ENCODE measurements at regions not wholly inside any gene's neighbourhood (a gene's known extent, or its start where the extent isn't known, plus 50 kb on each side); places are given as distances from the start of the nearest gene placed in this dataset.

DNA sequence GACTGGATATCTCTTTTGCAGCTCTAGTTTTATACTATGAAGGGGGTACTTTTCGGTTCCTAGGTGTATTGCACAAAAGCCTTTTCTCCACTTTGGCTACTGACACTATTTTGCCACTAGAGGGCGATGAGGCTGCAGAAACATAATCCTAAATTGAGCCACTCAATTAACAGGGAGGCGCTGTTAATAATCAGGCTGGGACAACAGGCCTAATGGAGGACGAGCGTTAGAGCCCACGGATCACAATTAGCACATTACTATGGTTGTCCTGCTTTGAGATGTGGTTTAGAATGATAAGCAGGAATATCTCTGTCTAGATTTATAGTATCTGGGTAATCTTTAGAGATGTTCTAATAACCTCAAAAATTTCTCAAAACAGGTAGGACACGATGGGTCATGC, 62.2 kb upstream of the PMAIP1 start:
- TF ChIP-seq POLR2A (IDR thresholded peaks at IDR 0.05; ENCODE audit: extremely low read depth, insufficient read length) (no peak), MYC (IDR thresholded peaks at IDR 0.05; ENCODE audit: low read depth, low read length) (no peak)
- TF ChIP-seq, protein P1, sequence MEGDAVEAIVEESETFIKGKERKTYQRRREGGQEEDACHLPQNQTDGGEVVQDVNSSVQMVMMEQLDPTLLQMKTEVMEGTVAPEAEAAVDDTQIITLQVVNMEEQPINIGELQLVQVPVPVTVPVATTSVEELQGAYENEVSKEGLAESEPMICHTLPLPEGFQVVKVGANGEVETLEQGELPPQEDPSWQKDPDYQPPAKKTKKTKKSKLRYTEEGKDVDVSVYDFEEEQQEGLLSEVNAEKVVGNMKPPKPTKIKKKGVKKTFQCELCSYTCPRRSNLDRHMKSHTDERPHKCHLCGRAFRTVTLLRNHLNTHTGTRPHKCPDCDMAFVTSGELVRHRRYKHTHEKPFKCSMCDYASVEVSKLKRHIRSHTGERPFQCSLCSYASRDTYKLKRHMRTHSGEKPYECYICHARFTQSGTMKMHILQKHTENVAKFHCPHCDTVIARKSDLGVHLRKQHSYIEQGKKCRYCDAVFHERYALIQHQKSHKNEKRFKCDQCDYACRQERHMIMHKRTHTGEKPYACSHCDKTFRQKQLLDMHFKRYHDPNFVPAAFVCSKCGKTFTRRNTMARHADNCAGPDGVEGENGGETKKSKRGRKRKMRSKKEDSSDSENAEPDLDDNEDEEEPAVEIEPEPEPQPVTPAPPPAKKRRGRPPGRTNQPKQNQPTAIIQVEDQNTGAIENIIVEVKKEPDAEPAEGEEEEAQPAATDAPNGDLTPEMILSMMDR (IDR thresholded peaks at IDR 0.05; ENCODE audit: low read depth, low read length), result peak; percentile 88
- TF ChIP-seq, protein P2, sequence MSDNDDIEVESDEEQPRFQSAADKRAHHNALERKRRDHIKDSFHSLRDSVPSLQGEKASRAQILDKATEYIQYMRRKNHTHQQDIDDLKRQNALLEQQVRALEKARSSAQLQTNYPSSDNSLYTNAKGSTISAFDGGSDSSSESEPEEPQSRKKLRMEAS (IDR thresholded peaks at IDR 0.05; ENCODE audit: low read depth, low read length), result no peak

All from NB4 (cell line).